ENCODE measurements at regions not wholly inside any gene's neighbourhood (a gene's known extent, or its start where the extent isn't known, plus 50 kb on each side); places are given as distances from the start of the nearest gene placed in this dataset.
A peak's percentile ranks its signal among the peaks of the same experiment; 100 is the strongest.

GRCh38 chr4:129788486-129788885 is 692.5 kb downstream of the C4orf33 start:
- no peak overlapping the region for H3K4me3 ChIP-seq (ENCODE audit: low read length)
- DNase-seq (ENCODE audit: low read depth): no peak
- no peak for TF ChIP-seq CTCF (IDR thresholded peaks at IDR 0.05; ENCODE audit: insufficient read depth, low read depth, low read length, missing control alignments)

- TF ChIP-seq CTCF (IDR thresholded peaks at IDR 0.05; ENCODE audit: insufficient read depth, low read depth, low read length, missing control alignments): no peak
- H3K4me3 ChIP-seq (ENCODE audit: low read length): no peak overlapping the region
- no peak for DNase-seq (ENCODE audit: low read depth)
Measured at GRCh38 chr4:129804461-129804981, 708.6 kb downstream of the C4orf33 start.

DNA sequence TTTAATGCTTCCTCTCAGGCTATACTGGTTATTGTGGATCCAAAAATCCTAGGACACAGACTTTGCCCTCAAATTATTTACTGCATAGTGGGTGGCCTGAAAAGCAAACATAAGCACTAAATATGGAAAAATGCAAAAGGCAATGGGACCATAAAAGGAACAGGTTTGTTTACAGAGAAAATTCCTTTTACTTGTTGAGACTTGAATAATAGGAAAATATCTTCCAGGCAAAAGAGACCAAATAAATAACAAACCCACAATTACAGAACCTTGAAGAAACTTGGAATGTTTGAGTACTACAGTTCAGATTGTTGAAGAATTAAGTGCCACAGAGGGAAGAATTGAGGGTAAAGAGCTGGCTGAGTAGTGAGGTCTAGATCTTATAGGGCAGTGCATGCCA is 711.0 kb downstream of the C4orf33 start:
- peak; percentile 29 for DNase-seq (ENCODE audit: low read depth)

DNA sequence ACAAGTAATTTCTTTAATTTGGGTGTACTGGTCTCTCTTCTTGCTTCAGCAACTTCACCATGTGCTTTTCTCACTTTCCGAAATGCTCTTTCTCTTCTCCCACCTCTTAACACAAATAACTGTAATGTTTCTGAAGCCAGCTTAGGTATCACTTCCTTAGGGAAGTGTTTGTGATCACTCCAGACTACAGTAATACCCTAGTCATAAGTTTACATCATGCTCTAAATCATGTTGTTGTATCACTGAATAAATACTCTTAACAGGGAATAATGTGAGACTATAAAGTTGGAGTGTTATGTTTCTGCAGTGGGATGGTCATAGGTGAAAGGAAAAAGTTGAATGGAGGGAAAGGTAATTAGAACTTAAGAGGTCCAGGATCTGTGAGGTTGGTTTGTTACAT is 712.3 kb downstream of the C4orf33 start:
- H3K4me3 ChIP-seq (ENCODE audit: low read length): no peak overlapping the region
- TF ChIP-seq CTCF (IDR thresholded peaks at IDR 0.05; ENCODE audit: insufficient read depth, low read depth, low read length, missing control alignments): no peak
- DNase-seq (ENCODE audit: low read depth): peak; percentile 41

More for the DNA sequence above, 711.0 kb downstream of the C4orf33 start:
- H3K4me3 ChIP-seq (ENCODE audit: low read length): no peak overlapping the region
- no peak for TF ChIP-seq CTCF (IDR thresholded peaks at IDR 0.05; ENCODE audit: insufficient read depth, low read depth, low read length, missing control alignments)

- no peak overlapping the region for H3K4me3 ChIP-seq (ENCODE audit: low read length)
- TF ChIP-seq CTCF (IDR thresholded peaks at IDR 0.05; ENCODE audit: insufficient read depth, low read depth, low read length, missing control alignments): no peak
- DNase-seq (ENCODE audit: low read depth): no peak
Measured at GRCh38 chr4:129821073-129821472, 725.1 kb downstream of the C4orf33 start.

- no peak overlapping the region for H3K4me3 ChIP-seq (ENCODE audit: low read length)
- no peak for DNase-seq (ENCODE audit: low read depth)
- no peak for TF ChIP-seq CTCF (IDR thresholded peaks at IDR 0.05; ENCODE audit: insufficient read depth, low read depth, low read length, missing control alignments)
Measured at GRCh38 chr4:129821963-129822362, 726.0 kb downstream of the C4orf33 start.

GRCh38 chr4:129822701-129823100 is 726.7 kb downstream of the C4orf33 start:
- DNase-seq (ENCODE audit: low read depth): peak; percentile 97
- no peak for TF ChIP-seq CTCF (IDR thresholded peaks at IDR 0.05; ENCODE audit: insufficient read depth, low read depth, low read length, missing control alignments)
- no peak overlapping the region for H3K4me3 ChIP-seq (ENCODE audit: low read length)
